ENCODE measurements at regions not wholly inside any gene's neighbourhood (a gene's known extent, or its start where the extent isn't known, plus 50 kb on each side); places are given as distances from the start of the nearest gene placed in this dataset.

GRCh38 chr11:25742800-25743199 is 589.1 kb upstream of the ANO3 start:
- no peak for TF ChIP-seq EZH2phosphoT487 (IDR thresholded peaks at IDR 0.05; ENCODE audit: insufficient read depth, low read depth)
- no peak for TF ChIP-seq EZH2 (IDR thresholded peaks at IDR 0.05; ENCODE audit: insufficient read depth, poor library complexity, severe bottlenecking)
- Histone ChIP-seq H3K79me2 (ENCODE audit: insufficient read depth) (no peaks in the 10 kb centered on the region), H3K4me2 (ENCODE audit: unreplicated experiment) (no peak overlapping the region)

GRCh38 chr11:25755381-25755780 is 576.5 kb upstream of the ANO3 start:
- H3K9me3 ChIP-seq (ENCODE audit: low read depth): no peaks in the 10 kb centered on the region
- TF ChIP-seq EZH2 (IDR thresholded peaks at IDR 0.05; ENCODE audit: insufficient read depth, poor library complexity, severe bottlenecking) (no peak), EZH2phosphoT487 (IDR thresholded peaks at IDR 0.05; ENCODE audit: insufficient read depth, low read depth) (no peak)
- H3K9ac ChIP-seq: no peak overlapping the region
- no peaks in the 10 kb centered on the region for H3F3A ChIP-seq (ENCODE audit: insufficient read depth)
- no peak overlapping the region for H3K4me3 ChIP-seq
- no peak overlapping the region for H3K4me2 ChIP-seq (ENCODE audit: unreplicated experiment)
- H3K9me2 ChIP-seq (ENCODE audit: insufficient read depth): no peaks in the 10 kb centered on the region
- no peaks in the 10 kb centered on the region for H3K79me2 ChIP-seq (ENCODE audit: insufficient read depth)
- no peak for DNase-seq
- H3K4me1 ChIP-seq (ENCODE audit: insufficient read depth): no peaks in the 10 kb centered on the region
- H4K20me1 ChIP-seq (ENCODE audit: insufficient read depth): no peaks in the 10 kb centered on the region
- H3K27ac ChIP-seq: no peak overlapping the region
- in situ Hi-C loops (cut with MboI): no loop called here
- 16 to 22% methylated on average over 2 of the region's 2 CpGs for WGBS, 2 experiments (ENCODE audit: low coverage in 1 of 2, low lambda C conversion rate in 2 of 2, missing lambda C conversion rate in 2 of 2)
- no peaks in the 10 kb centered on the region for H3K27me3 ChIP-seq (replicated peaks; ENCODE audit: insufficient read depth)
- no peaks in the 10 kb centered on the region for H3K36me3 ChIP-seq (ENCODE audit: low read depth)
- H2AFZ ChIP-seq: no peak overlapping the region

More at GRCh38 chr11:25742800-25743199, 589.1 kb upstream of the ANO3 start:
- in situ Hi-C loops (cut with MboI): no loop called here
- Histone ChIP-seq H3K4me3 (no peak overlapping the region), H3K27me3 (replicated peaks; ENCODE audit: insufficient read depth) (no peaks in the 10 kb centered on the region), H3K9ac (no peak overlapping the region), H3K9me3 (ENCODE audit: low read depth) (no peaks in the 10 kb centered on the region), H2AFZ (no peak overlapping the region), H3K27ac (no peak overlapping the region), H3K4me1 (ENCODE audit: insufficient read depth) (no peaks in the 10 kb centered on the region), H3K9me2 (ENCODE audit: insufficient read depth) (no peaks in the 10 kb centered on the region), H3F3A (ENCODE audit: insufficient read depth) (no peaks in the 10 kb centered on the region), H4K20me1 (ENCODE audit: insufficient read depth) (no peaks in the 10 kb centered on the region), H3K36me3 (ENCODE audit: low read depth) (no peaks in the 10 kb centered on the region)
- no peak for DNase-seq

- H3K9me3 ChIP-seq (ENCODE audit: low read depth): no peaks in the 10 kb centered on the region
- no peak overlapping the region for H3K4me2 ChIP-seq (ENCODE audit: unreplicated experiment)
- in situ Hi-C loops (cut with MboI): no loop called here
- no peaks in the 10 kb centered on the region for H4K20me1 ChIP-seq (ENCODE audit: insufficient read depth)
- no peak overlapping the region for H2AFZ ChIP-seq
- no peak overlapping the region for H3K9ac ChIP-seq
- H3K9me2 ChIP-seq (ENCODE audit: insufficient read depth): no peaks in the 10 kb centered on the region
- no peak overlapping the region for H3K4me3 ChIP-seq
- H3K4me1 ChIP-seq (ENCODE audit: insufficient read depth): no peaks in the 10 kb centered on the region
- H3K27me3 ChIP-seq (replicated peaks; ENCODE audit: insufficient read depth): no peaks in the 10 kb centered on the region
- no peaks in the 10 kb centered on the region for H3K79me2 ChIP-seq (ENCODE audit: insufficient read depth)
- H3K27ac ChIP-seq: no peak overlapping the region
- H3F3A ChIP-seq (ENCODE audit: insufficient read depth): no peaks in the 10 kb centered on the region
- no peak for DNase-seq
- TF ChIP-seq EZH2 (IDR thresholded peaks at IDR 0.05; ENCODE audit: insufficient read depth, poor library complexity, severe bottlenecking) (no peak), EZH2phosphoT487 (IDR thresholded peaks at IDR 0.05; ENCODE audit: insufficient read depth, low read depth) (no peak)
- WGBS, 2 experiments (ENCODE audit: low coverage in 1 of 2, low lambda C conversion rate in 2 of 2, missing lambda C conversion rate in 2 of 2): 46 to 50% methylated on average over 14 to 21 of the region's 23 CpGs
- H3K36me3 ChIP-seq (ENCODE audit: low read depth): no peaks in the 10 kb centered on the region
Measured at GRCh38 chr11:25755918-25756584, 575.9 kb upstream of the ANO3 start.

GRCh38 chr11:25758145-25758661 is 573.7 kb upstream of the ANO3 start:
- Histone ChIP-seq H3K4me3 (no peak overlapping the region), H3F3A (ENCODE audit: insufficient read depth) (no peaks in the 10 kb centered on the region), H4K20me1 (ENCODE audit: insufficient read depth) (no peaks in the 10 kb centered on the region), H3K27ac (no peak overlapping the region), H3K9ac (no peak overlapping the region), H3K4me2 (ENCODE audit: unreplicated experiment) (no peak overlapping the region), H2AFZ (no peak overlapping the region), H3K9me2 (ENCODE audit: insufficient read depth) (no peaks in the 10 kb centered on the region), H3K27me3 (replicated peaks; ENCODE audit: insufficient read depth) (no peaks in the 10 kb centered on the region), H3K4me1 (ENCODE audit: insufficient read depth) (no peaks in the 10 kb centered on the region), H3K79me2 (ENCODE audit: insufficient read depth) (no peaks in the 10 kb centered on the region), H3K36me3 (ENCODE audit: low read depth) (no peaks in the 10 kb centered on the region), H3K9me3 (ENCODE audit: low read depth) (no peaks in the 10 kb centered on the region)
- in situ Hi-C loops (cut with MboI): no loop called here
- 33 to 37% methylated on average over 6 of the region's 6 CpGs for whole genome bisulfite sequencing, 2 experiments (ENCODE audit: low coverage in 1 of 2, low lambda C conversion rate in 2 of 2, missing lambda C conversion rate in 2 of 2)
- no peak for DNase-seq
- TF ChIP-seq EZH2phosphoT487 (IDR thresholded peaks at IDR 0.05; ENCODE audit: insufficient read depth, low read depth) (no peak), EZH2 (IDR thresholded peaks at IDR 0.05; ENCODE audit: insufficient read depth, poor library complexity, severe bottlenecking) (no peak)

Data from GM23248 (cell line).